Stimulated activated CD4-positive, alpha-beta T cell treated with anti-CD3 and anti-CD28 coated beads, Interleukin-1b, Interleukin-23, amount 100 ng/mL, for 48 hours (primary cell): ENCODE measurements at regions not wholly inside any gene's neighbourhood (a gene's known extent, or its start where the extent isn't known, plus 50 kb on each side); places are given as distances from the start of the nearest gene placed in this dataset.

Source experiments
- DNase-seq: peaks from one replicate; pipeline ENCODE4 v3.0.0-alpha.2; 2020

DNA sequence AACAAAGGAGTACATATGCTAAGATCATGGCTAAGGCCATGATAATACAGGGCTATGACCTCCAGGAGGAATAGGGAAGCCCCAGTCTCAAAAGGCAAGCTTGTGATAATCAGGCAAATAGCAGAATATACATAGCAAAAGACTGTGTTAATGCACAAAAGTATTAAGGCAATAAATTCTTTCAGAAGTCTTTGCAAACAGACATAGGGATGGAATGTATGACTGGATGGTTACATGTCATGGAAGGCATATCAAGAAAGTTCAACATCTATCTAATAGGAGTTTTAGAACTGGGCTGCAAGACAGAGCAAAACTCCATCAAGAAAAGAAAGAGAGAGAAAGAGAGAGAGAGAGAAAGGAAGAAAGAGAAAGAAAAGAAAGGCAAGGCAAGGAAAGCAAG, 264.5 kb upstream of the CDH6 start:
- no peak for DNase-seq

DNA sequence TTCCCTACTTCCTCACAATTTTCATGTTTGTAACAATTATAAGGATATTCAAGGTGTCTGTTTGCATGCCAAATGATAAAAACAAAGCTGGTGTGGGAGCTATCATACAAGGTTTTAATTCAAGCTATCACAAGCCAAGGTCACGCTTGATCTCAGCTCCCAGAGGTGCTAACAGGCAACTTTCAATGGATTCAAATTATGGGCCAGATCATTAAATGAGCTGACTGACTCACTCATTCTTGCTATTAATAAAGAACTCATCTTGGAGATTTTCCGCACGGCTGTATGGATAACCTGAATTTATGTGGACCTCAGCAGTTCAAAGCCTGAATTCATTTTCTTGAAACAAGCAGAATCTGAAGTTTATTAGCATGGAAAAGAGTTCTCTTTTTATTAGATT, 267.3 kb upstream of the CDH6 start:
- no peak for DNase-seq

DNA sequence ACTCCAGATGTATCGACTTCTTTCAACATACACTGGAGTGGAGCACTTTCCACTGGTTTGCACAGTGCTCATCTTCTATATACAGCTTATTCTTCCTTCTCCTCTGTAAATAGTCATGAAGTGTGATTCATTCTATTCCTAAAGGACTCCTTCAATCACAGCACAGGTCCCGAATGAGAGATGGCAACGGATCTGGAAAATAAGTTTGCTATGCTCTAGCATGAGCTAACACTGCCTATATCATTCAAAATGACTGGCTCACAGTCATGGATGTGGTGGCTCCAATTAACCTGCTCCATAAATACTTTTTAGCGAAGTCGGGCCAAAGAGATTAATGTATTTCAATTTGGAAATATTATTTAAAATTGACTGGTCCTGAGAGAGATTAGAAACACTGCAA, 272.1 kb upstream of the CDH6 start:
- DNase-seq = no peak

DNA sequence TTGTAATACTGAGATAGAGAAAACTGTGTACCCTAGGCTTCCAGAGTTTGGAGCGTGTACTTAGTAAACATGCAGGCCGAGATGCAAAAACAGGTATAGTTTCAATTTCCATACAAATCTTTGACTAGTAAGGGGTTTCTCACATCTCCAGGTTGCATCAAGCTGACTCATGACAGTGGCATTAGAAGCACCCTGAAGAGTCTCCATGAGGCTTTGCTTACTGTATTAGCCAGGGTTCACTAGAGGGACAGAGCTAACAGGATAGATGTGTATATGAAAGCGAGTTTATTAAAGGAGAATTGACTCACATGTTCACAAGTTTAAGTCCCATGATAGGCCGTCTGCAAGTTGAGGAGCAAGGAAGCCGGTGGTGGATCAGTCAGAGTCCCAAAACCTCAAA, 275.3 kb upstream of the CDH6 start:
- no peak for DNase-seq

DNA sequence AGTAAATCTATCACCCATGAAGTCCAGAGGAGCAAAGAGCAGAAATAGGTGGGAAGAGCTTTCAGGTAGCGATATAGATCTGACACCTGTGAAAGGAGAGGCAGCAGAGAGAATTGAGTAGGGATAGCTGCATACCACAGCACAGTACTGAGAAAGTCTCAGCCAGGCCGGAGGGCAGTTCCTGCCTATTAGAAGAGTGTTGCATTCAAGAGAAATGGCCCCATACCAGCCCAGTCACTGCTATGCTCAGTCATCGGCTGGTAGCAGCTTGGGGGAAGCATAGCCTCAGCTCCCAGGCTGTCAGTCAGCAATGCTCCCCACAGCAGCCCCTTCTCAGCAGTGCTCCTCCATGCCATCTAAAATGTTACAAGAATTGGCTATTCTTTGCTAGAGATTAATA, 285.1 kb upstream of the CDH6 start:
- DNase-seq = no peak

- DNase-seq = no peak
Observed at GRCh38 chr5:30900367-30900766, 293.1 kb upstream of the CDH6 start.

DNA sequence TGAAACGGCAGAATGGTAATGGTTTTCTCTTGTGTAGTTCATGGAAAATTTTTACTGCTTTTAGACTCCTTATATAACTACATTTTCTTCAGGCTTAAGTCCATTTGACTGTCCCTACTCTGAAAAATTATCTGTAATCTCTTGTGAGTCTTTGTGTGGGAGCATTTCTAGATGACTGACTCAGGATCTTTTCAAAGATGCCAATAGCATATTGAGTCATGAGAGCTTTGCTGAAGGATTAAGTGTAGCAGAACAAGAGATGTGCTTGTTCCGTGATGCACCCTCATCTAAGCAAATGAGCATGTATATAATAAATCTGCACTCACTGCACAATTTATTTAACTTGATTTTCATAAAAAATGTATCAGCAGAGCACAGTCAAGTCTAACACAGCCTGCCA, 298.7 kb upstream of the CDH6 start:
- DNase-seq = no peak

- no peak for DNase-seq
Observed at GRCh38 chr5:30891660-30892059, 301.8 kb upstream of the CDH6 start.

DNA sequence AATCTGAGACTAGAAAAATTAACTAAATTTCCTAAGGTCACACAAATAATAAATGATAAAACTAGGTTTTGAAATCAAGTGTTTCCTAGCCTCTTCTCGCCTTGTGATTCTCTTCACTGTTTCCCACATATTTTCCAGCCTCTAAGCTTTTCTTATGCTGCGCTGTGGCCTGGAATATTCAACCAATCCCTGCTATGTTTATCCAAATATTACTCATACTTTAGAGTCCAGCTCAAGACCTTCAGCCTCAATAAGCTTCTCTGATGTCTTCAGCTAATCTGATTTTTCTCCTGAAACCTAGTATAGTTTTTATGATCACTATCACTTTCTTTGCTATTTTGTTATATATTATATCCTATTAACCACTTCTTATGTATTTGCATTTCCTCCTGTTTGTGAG, 303.1 kb upstream of the CDH6 start:
- DNase-seq = no peak

DNA sequence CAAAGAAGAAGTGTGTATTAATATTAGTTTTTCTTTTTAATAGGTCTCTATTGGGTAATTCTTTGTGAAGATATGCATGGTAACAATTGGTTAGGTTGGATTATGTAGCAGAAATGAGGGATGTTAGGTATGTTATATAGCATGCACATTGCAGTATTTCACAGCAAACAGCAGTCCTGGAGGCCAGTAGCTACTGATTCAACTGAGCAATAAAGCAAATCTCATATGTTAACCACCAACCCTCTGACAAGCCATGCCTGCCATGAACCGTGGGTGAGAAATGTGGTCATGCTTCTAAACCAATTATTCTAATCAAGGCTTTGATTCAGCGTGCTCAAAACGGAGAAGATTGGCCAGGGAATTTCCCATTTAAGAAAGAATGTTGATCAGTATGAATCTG, 313.0 kb upstream of the CDH6 start:
- no peak for DNase-seq

DNA sequence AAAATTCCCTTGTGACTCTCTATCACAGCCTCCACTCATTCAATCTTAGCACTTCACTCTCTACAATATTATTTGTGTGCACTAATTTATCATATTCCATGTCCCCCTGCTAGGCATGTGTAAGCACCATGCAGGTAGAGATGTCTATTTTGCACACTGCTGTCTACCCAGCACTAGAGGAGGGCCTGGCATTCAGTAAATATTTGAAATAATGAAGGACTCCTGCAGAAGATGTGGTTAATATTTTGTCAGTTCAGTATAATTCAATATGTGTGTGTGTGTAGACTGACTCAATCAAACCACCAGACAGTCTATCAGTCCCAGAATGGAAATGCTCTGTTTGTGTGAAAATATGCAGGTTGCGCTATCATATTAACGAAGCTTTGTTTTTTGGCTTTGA, 313.6 kb upstream of the CDH6 start:
- DNase-seq = no peak

DNA sequence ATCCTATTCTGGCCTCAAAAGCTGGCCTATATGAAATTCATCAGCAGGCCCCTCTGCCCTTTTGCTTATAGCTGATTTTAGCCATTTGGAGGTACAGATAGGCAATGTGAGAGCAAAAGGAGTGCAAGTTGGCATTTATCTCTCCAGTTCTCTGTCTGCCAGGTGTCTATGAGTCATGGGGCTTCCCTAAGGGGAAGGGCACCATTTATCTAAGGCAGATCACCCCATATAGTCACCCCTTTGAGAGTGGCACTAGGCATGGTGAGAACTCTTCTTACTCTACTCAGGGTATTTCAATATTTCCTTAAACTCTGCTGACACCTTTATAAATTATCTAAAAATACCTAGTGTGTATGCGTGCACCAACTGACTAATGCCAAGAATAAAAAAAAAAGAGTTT, 314.7 kb upstream of the CDH6 start:
- DNase-seq = no peak

GRCh38 chr5:30878296-30878695, 315.2 kb upstream of the CDH6 start:
- DNase-seq = no peak

DNA sequence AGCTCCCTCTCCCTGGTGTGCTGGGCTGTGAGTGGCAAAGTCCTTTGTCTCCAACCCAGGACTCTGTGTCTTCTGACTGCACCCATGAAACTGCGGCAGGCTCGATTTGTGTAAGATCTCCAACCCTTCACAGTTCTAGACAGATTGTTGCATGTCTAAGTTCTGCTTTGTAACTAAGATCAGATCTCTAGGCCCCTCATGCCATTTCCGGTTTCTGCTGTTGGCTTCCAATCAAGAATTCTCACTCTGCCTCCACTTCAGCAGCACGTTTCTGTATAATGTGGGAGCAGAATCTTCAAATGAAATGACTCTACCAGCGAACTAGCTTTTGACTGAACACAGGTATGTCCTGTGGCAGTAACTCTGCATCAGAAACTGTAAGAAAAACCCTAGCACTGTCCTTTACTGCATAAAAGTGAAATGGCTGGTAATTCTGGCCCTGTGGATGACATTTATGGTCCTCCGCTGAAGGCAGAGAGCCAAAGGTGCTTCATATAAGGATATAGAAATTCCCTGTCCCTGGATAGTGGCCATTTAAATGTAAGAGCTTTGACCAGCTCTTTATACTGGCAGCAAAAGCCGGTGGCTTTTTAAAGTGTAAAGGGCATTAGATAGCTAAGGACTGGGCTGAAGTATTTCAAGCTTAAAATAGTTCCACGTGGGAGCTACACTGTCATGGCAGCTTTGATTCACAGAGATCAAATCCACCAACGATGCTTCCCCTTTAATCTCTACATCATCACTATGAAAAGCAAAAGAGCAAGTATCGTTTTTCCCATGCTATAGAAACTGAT, 319.0 kb upstream of the CDH6 start:
- DNase-seq = no peak

- DNase-seq = no peak
Observed at GRCh38 chr5:30871196-30871595, 322.3 kb upstream of the CDH6 start.

- no peak for DNase-seq
Observed at GRCh38 chr5:30867711-30868110, 325.8 kb upstream of the CDH6 start.

DNA sequence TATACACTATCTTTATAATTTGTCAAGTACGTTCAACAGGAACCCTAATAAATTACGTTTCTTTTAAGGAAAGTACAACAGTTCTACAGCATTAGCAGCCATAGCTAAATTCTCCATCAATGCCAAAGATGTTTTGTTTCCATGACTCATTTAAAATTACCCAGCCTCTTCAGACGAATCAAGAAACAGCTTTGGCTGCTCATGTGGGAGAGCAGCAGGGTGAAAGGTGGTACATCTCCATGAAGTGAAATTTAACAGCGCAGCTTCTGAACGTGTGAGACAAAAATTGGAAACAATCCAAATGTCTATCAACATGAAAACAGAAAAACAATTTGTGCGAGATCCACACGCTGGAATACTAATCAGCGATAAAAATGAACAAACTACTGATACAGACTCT, 327.3 kb upstream of the CDH6 start:
- DNase-seq = no peak

DNA sequence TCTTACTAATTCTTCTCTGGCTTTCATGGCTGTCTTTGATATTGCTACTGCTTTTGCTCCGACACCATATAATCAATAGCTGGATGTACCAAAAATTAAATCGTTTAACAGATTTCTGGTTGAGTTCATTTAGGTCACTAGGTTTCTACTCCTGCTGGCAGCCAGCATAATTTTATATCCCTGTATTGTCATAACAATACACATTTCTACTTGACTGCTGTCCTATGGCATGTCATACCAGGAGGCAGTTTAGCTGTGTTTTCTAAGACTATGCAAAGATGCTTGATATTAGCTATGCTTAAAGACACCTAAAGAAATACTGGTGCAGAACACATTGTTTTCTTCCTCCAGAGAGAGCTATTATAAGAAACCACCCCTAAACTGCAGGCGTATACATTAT, 337.2 kb upstream of the CDH6 start:
- DNase-seq = no peak

- DNase-seq = no peak
Observed at GRCh38 chr5:30853158-30853557, 340.3 kb upstream of the CDH6 start.

DNA sequence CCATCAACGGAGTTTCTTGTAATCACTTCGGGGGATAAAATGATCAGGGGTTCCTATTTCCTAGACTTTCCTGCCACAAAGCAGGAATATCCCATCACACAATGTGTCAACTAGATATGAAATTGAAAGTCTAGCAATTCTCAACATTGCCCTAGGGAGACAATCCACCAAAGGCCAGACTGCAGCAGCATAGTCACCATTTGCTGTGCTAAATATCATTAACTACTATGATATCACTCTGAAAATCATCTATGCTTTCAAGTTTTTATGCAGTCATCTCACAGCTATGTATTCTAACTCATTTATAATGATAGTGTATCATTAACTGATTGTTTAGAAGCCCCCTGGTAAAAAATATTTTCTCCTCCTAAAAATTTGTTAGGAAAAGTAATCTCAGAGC, 342.6 kb upstream of the CDH6 start:
- DNase-seq = no peak

- DNase-seq = no peak
Observed at GRCh38 chr5:30849931-30850710, 343.4 kb upstream of the CDH6 start.

DNA sequence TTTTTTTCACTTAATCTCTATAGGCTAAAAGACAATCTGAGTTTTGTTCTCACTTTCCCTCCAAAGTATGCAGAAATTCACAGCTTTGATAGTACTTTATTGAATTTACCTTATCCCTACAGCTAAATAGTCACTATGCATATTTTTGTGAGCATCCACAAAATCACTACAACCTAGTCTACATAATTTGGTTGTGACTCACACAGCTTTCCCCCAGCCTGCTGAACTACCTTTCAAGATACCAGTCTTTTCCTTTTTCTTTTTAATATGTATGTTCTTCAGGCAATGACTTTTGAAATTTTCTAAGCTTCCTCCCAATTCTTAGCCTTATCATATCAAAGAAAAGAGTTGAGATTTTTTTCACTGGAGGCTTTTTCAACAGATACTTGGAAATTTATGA, 347.3 kb upstream of the CDH6 start:
- no peak for DNase-seq

GRCh38 chr5:30845194-30845593, 348.3 kb upstream of the CDH6 start:
- DNase-seq = no peak

GRCh38 chr5:30843541-30843940, 349.9 kb upstream of the CDH6 start:
- DNase-seq = no peak

DNA sequence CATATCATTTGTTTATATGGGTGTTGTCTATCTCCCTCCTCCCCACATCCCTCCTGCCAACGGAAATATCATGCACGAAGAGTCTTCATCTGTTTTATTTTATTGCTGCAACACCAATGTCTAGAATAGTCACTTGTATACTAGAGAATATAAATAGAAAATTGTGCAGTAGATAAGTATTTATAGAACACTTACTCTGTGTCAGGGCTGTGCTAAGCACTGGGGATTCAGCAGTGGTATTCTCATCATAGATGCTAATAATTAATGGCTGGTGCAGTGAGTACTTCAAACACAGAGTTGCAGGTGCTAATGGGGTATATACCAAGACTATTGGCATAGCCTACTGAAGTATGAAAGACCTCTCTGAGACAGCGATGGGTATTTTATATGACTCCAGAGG, 353.5 kb upstream of the CDH6 start:
- DNase-seq = no peak
